Osteoblast (primary cell): ENCODE measurements at regions not wholly inside any gene's neighbourhood (a gene's known extent, or its start where the extent isn't known, plus 50 kb on each side); places are given as distances from the start of the nearest gene placed in this dataset.

Experiments used
- DNase-seq: peaks from one replicate; pipeline ENCODE4 v3.0.0; 2011; ENCODE audit warnings: low spot score, mixed read lengths; ENCODE audit not compliant: insufficient read length; ENCODE audit errors: missing footprints
- H2AFZ ChIP-seq: 2 replicates; pipeline ENCODE4 v1.6.0; 2011; ENCODE audit warnings: mild to moderate bottlenecking, low read length
- H3K27ac ChIP-seq: 2 replicates; pipeline ENCODE4 v1.5.1; 2011; ENCODE audit warnings: mild to moderate bottlenecking, low read depth, low read length, moderate library complexity
- H3K27me3 ChIP-seq: 2 replicates; pipeline ENCODE4 v1.6.0; 2012; ENCODE audit warnings: mild to moderate bottlenecking, control low read depth, inconsistent platforms, low read length, moderate library complexity; ENCODE audit not compliant: insufficient read depth
- H3K36me3 ChIP-seq: 2 replicates; pipeline ENCODE4 v1.5.1; 2011; ENCODE audit warnings: mild to moderate bottlenecking, low read length, control low read depth, moderate library complexity; ENCODE audit not compliant: insufficient read depth
- H3K4me1 ChIP-seq: 2 replicates; pipeline ENCODE4 v1.5.1; 2011; ENCODE audit warnings: mild to moderate bottlenecking, low read length, control low read depth, moderate library complexity; ENCODE audit not compliant: insufficient read depth
- H3K4me2 ChIP-seq: 2 replicates; pipeline ENCODE4 v1.6.0; 2011; ENCODE audit warnings: mild to moderate bottlenecking, low read length; ENCODE audit not compliant: insufficient read depth
- H3K4me3 ChIP-seq: fragments of 200-600 bp; sonication (generic); 3 replicates; pipeline ENCODE4 v1.5.1; 2012; ENCODE audit warnings: mild to moderate bottlenecking, low read length, inconsistent platforms; ENCODE audit not compliant: insufficient read depth
- H3K79me2 ChIP-seq: 2 replicates; pipeline ENCODE4 v1.6.0; 2012; ENCODE audit warnings: mild to moderate bottlenecking, low read length, control low read depth, inconsistent platforms; ENCODE audit not compliant: insufficient read depth
- H3K9me3 ChIP-seq: 2 replicates; pipeline ENCODE4 v1.5.1; 2011; ENCODE audit warnings: low read depth, low read length, control low read depth
- H4K20me1 ChIP-seq: 2 replicates; pipeline ENCODE4 v1.6.0; 2012; ENCODE audit warnings: mild to moderate bottlenecking, low read length, control low read depth; ENCODE audit not compliant: insufficient read depth
- CTCF ChIP-seq: IDR thresholded peaks from 2 replicates; pipeline ENCODE4 v1.5.1; 2011; ENCODE audit warnings: mild to moderate bottlenecking, low read depth, low read length, moderate library complexity; ENCODE audit errors: extremely low read depth

GRCh38 chr12:113548467-113548866, 76.8 kb upstream of the LHX5 start:
- Histone ChIP-seq H3K27ac (no peak overlapping the region), H4K20me1 (no peaks in the 10 kb centered on the region), H3K4me3 (no peak overlapping the region), H2AFZ (no peak overlapping the region), H3K4me1 (no peaks in the 10 kb centered on the region), H3K27me3 (no peaks in the 10 kb centered on the region), H3K9me3 (no peaks in the 10 kb centered on the region), H3K4me2 (no peak overlapping the region), H3K36me3 (no peaks in the 10 kb centered on the region), H3K79me2 (no peaks in the 10 kb centered on the region)
- DNase-seq: no peak
- TF ChIP-seq CTCF: no peak

GRCh38 chr12:113546916-113547863, 75.5 kb upstream of the LHX5 start:
- DNase-seq: no peak
- Histone ChIP-seq H3K9me3 (no peaks in the 10 kb centered on the region), H2AFZ (no peak overlapping the region), H3K4me1 (no peaks in the 10 kb centered on the region), H3K36me3 (no peaks in the 10 kb centered on the region), H3K4me3 (no peak overlapping the region), H3K79me2 (no peaks in the 10 kb centered on the region), H3K4me2 (no peak overlapping the region), H3K27ac (no peak overlapping the region), H3K27me3 (no peaks in the 10 kb centered on the region), H4K20me1 (no peaks in the 10 kb centered on the region)
- TF ChIP-seq CTCF: no peak

GRCh38 chr12:113537751-113538087, 66.0 kb upstream of the LHX5 start:
- Histone ChIP-seq H3K9me3 (no peaks in the 10 kb centered on the region), H3K4me3 (no peak overlapping the region), H4K20me1 (no peaks in the 10 kb centered on the region), H3K4me1 (no peaks in the 10 kb centered on the region), H2AFZ (no peak overlapping the region), H3K27ac (no peak overlapping the region), H3K36me3 (no peaks in the 10 kb centered on the region), H3K4me2 (no peak overlapping the region), H3K27me3 (no peaks in the 10 kb centered on the region), H3K79me2 (no peaks in the 10 kb centered on the region)
- no peak for TF ChIP-seq CTCF
- DNase-seq: no peak

- no peaks in the 10 kb centered on the region for H4K20me1 ChIP-seq
- no peaks in the 10 kb centered on the region for H3K27me3 ChIP-seq
- no peak overlapping the region for H3K27ac ChIP-seq
- H3K9me3 ChIP-seq: no peaks in the 10 kb centered on the region
- H2AFZ ChIP-seq: no peak overlapping the region
- no peak overlapping the region for H3K4me2 ChIP-seq
- no peaks in the 10 kb centered on the region for H3K36me3 ChIP-seq
- no peak for DNase-seq
- no peaks in the 10 kb centered on the region for H3K79me2 ChIP-seq
- H3K4me1 ChIP-seq: no peaks in the 10 kb centered on the region
- H3K4me3 ChIP-seq: no peak overlapping the region
- TF ChIP-seq CTCF: no peak
Measured at GRCh38 chr12:113537046-113537750, 65.5 kb upstream of the LHX5 start.
